NCI-H460 (cell line): ENCODE measurements at regions not wholly inside any gene's neighbourhood (a gene's known extent, or its start where the extent isn't known, plus 50 kb on each side); places are given as distances from the start of the nearest gene placed in this dataset.

Experiments used
- DNase-seq: peaks from one replicate; pipeline ENCODE4 v3.0.0-alpha.2; 2016; ENCODE audit warnings: low read depth; ENCODE audit errors: extremely low read depth

GRCh38 chr18:41553716-41554115, 401.3 kb upstream of the PIK3C3 start:
- DNase-seq: no peak

- no peak for DNase-seq
These were observed 406.3 kb upstream of the PIK3C3 start for GRCh38 chr18:41548521-41549260.

GRCh38 chr18:41545091-41545888, 409.7 kb upstream of the PIK3C3 start:
- no peak for DNase-seq

GRCh38 chr18:41543815-41544214, 411.2 kb upstream of the PIK3C3 start:
- no peak for DNase-seq

DNA sequence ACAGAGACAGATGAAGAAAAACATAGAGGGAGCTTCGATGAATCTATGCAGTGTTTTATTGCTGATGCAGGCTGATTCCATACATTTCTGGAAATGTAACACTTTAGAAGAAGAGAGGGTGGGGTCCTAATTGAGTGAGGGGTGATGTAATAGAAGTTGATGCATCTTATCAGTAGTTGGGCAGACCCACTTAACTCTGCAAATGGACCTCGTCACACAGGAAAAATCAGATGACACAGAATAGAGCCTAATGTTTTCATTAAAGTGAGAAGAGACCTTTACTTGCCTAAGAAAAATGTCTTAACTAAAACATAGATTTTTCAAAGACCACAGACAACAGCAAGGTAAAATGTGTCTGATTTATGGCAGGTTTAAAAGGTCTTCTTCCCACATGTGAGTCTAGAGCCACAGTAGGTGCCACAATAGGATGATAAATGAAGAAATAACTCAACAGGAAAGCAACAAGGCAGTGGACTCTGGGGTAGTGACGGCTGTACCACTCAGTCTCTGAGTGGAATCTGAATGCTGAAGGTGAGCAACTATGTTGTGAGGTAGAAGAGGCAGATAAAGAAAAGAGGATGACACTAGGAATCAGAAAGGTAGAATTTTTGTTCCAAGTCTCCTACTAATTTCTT, 414.7 kb upstream of the PIK3C3 start:
- no peak for DNase-seq

DNA sequence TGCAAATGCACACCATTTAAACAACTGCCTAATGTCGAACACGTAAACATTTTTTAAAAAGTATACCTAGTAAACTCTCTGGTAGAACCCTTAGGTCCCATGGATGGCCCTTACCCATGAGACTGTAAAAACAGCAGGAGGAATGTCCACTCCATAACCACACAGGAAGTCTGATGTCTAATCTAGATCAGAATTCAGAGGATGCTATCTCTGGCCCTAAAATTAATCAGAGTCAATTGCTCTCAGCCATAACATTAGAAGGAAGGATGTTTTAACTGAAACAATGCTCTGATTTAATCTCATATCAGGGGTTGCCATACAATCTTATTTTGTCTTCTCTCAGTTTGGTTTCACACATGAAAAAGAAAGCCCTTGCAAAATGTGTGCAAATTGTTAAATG, 416.3 kb upstream of the PIK3C3 start:
- no peak for DNase-seq

- no peak for DNase-seq
These were observed 417.4 kb upstream of the PIK3C3 start for GRCh38 chr18:41537666-41538065.

- peak; percentile 15 for DNase-seq
These were observed 422.5 kb upstream of the PIK3C3 start for GRCh38 chr18:41532344-41533086.

GRCh38 chr18:41530970-41531369, 424.1 kb upstream of the PIK3C3 start:
- DNase-seq: no peak

DNA sequence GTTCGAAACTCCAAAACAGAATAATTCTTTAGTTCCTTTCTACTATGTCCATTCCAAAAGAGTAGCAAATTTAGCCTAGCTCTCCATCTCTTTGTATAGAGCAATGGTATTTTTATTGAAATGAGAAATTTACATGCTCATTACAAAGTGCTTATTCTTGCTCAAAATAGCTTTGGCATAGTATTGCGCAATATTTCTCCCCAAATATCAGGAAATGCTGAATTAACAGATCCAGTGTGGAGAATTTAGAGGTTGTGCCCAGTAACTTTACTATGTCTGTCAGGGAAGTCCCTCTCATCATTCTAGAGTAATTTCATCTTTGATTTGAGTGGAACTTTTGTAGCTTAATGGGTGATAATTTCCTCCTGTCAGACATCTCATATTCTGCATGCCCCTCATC, 425.9 kb upstream of the PIK3C3 start:
- no peak for DNase-seq

- no peak for DNase-seq
These were observed 429.0 kb upstream of the PIK3C3 start for GRCh38 chr18:41526054-41526453.

GRCh38 chr18:41524674-41525470, 430.2 kb upstream of the PIK3C3 start:
- no peak for DNase-seq

DNA sequence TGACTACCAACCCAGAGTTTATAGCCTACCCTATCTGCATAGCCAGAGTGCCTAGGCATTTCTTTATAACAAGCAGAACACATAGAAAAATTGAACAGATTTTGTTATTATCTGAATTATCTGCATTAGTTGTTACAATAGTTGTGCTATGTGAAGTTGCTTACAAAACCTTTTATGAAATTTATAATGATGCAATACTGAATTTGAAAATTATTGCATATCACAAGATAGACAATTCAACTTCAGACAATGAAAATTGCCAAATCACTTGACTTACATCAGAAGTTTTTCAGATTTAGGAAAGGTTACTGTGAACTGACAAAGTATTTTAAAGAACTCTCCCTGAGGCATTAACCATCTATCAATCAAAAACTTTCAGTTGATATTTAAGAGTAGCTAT, 437.9 kb upstream of the PIK3C3 start:
- no peak for DNase-seq

GRCh38 chr18:41513438-41513837, 441.6 kb upstream of the PIK3C3 start:
- DNase-seq: no peak

DNA sequence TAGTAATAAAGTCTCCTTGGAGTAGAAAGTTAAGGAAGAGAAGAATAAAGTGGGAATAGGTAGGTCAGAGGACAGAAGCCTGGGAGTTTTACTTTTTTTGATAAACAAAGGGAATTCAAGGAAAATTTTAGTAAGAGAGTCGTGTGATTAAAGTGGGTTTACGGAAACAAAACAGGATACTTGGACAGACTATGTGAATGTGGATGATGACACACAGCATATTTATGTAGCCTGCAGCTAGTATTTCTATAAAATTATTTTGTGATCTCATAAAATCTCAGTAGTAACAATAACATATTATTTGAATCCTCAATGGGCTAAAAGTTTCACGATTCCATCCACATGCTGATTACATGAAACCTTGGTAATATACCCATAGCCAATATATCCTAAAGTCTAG, 450.7 kb upstream of the PIK3C3 start:
- no peak for DNase-seq

- no peak for DNase-seq
These were observed 453.2 kb upstream of the PIK3C3 start for GRCh38 chr18:41501848-41502247.

- no peak for DNase-seq
These were observed 455.7 kb upstream of the PIK3C3 start for GRCh38 chr18:41499345-41499744.

- no peak for DNase-seq
These were observed 464.2 kb upstream of the PIK3C3 start for GRCh38 chr18:41490861-41491260.

- DNase-seq: no peak
These were observed 468.5 kb upstream of the PIK3C3 start for GRCh38 chr18:41486575-41486974.

DNA sequence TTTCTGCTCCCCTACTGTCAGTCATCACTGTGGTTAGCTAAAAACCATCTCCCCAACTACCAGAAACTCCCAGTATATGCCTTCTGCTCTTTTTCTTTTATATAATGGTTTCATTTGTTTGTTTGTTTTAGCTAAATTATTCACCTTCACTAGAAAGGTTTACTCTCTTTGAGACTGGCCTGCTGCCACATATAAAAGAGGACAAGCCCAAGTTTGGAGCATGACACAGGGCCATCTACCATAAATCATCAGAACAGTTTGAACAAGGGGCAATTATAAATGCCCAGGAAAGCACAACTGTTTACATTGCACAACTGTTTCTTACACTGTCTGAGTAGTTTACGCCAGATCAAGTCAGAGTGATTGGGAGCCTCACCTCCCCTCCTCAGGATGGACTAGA, 471.0 kb upstream of the PIK3C3 start:
- DNase-seq: no peak
